OCI-M1 (cell line): ENCODE measurements at regions not wholly inside any gene's neighbourhood (a gene's known extent, or its start where the extent isn't known, plus 50 kb on each side); places are given as distances from the start of the nearest gene placed in this dataset.

Experiments used
- DNase-seq: peaks from one replicate; lab custom pipeline; 2025; lab: John Stamatoyannopoulos, UW

DNA sequence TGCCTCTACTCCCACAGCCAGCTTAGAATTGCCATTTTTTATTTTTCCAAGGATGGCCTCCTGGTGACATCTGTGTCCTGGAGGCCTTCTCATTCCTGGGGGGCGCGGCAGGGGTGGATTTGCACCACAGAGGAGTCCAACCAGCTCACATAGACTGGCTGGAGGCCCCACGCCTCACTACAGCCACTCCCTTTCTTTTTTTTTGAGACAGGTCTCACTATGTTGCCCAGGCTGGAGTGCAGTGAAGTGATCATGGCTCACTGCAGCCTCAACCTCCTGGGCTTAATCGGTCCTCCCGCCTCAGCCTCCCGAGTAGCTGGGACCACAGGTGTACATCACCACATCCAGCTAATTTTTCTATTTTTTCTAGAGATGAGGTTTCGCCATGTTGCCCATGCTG, 57.6 kb upstream of the DOCK1 start:
- no peak for DNase-seq

DNA sequence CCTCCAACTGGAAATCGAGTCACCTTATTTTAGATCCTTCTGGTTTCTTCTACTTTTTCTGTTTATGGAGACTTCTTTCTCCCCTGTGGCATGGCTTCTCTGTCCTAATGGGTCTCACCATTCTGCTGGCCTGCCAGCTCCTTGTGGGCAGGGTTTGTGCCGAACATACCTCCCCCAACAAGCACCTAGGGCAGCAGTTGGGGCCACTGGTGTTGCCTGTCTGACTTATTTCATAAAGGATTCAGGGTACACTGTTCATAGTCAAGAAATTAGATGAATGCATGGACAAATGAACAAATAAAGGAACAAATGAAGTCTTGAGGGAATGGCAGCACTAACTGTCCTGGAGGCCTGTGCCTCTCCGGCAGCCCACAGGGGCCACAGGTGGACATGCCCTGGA, 55.6 kb upstream of the DOCK1 start:
- DNase-seq, result no peak

DNA sequence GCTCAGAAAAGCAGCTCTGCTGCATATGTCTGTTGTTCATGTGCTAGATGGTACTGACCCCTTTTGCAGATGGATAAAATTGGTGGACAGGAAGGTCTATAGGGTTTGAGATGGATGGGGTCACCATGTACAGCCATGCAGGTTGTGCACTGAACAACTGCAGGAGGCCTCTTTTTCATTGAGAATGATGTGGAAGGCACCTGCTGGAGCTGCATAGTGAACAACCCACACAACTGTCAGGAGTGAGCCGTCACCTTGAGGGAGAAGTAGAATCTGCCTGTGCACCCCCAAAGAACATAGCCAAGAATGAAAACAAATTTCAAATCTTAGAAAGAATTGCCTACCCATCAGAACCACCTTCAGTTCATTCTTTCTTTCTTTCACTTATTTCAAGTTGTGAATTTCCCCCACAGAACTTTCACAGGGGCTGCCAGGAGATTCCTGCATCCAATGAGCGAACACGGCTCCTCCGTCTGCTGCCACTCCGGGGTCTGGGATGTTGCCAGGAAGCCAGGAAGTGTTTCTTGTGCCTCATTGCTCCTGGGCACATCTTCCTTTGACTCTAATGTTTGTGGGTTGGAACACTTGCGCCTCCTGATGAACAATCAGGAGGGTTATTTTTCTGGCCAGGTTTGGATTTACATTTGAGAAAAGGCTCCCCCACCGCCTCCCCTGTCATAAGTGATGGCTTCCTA, 53.7 kb upstream of the DOCK1 start:
- no peak for DNase-seq

DNA sequence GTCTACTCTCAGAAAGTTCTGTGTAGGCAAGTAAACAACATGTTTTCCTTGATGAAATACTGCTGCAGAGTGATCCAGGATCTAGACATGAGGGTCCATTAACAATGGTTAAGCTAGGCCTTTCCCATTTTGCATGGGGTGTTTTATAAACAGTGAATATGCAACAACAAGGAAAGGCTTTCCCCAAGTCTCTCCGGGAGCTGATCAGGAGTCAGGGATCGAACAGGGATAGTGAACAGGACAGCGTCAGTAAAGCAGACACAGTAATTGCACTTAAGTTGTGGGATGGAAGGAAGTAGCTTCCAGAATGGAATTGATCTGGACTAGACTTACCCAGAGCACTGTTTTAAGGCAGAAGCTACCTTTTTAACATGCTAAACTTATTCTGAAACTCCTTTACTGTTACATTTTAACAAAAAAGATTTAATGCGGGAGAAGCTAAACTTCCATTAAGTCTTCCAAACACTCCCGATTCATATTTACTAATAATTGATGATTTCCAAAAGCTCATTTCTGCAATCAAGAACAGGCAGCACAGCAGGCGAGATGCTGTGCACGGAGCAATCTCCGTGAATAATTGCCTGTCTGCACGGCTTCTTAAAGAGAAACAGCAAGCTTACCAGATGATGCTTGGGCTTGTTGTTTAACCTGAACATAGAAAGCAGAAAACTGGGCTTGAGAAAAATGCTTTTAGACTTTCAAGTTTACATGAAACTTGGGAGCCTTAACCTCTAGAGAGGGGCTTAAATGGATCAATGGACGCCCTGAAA, 50.3 kb upstream of the DOCK1 start:
- no peak for DNase-seq
